ENCODE measurements at regions not wholly inside any gene's neighbourhood (a gene's known extent, or its start where the extent isn't known, plus 50 kb on each side); places are given as distances from the start of the nearest gene placed in this dataset.
A peak's percentile ranks its signal among the peaks of the same experiment; 100 is the strongest.
"Not testable (repeated sequence)": the region's sequence is repeated elsewhere in the genome, so short reads cannot be mapped to it uniquely, and the experiment has no call there.

- not testable (repeated sequence) for DNase-seq (ENCODE audit: low read depth)
These were observed 228.9 kb downstream of the RPIA start for GRCh38 chr2:88920399-88920798.

GRCh38 chr2:88924533-88924932 lies 233.1 kb downstream of the RPIA start:
- DNase-seq (ENCODE audit: low read depth) = no peak

GRCh38 chr2:88925770-88926462 lies 234.4 kb downstream of the RPIA start:
- DNase-seq (ENCODE audit: low read depth) = no peak

- no peak for DNase-seq (ENCODE audit: low read depth)
These were observed 235.7 kb downstream of the RPIA start for GRCh38 chr2:88927128-88927527.

GRCh38 chr2:88930659-88931058 lies 239.2 kb downstream of the RPIA start:
- no peak for DNase-seq (ENCODE audit: low read depth)

GRCh38 chr2:88932686-88933085 lies 241.2 kb downstream of the RPIA start:
- no peak for DNase-seq (ENCODE audit: low read depth)

GRCh38 chr2:88933091-88933490 lies 241.6 kb downstream of the RPIA start:
- no peak for DNase-seq (ENCODE audit: low read depth)

GRCh38 chr2:88933980-88934379 lies 242.5 kb downstream of the RPIA start:
- peak; percentile 23 for DNase-seq (ENCODE audit: low read depth)

GRCh38 chr2:88941178-88941577 lies 249.7 kb downstream of the RPIA start:
- DNase-seq (ENCODE audit: low read depth) = not testable (repeated sequence)

- no peak for DNase-seq (ENCODE audit: low read depth)
These were observed 251.3 kb downstream of the RPIA start for GRCh38 chr2:88942798-88943197.

GRCh38 chr2:88949336-88949735 lies 257.9 kb downstream of the RPIA start:
- DNase-seq (ENCODE audit: low read depth) = no peak

- DNase-seq (ENCODE audit: low read depth) = peak; percentile 2
These were observed 258.5 kb downstream of the RPIA start for GRCh38 chr2:88950010-88950409.

GRCh38 chr2:88955607-88956006 lies 264.1 kb downstream of the RPIA start:
- DNase-seq (ENCODE audit: low read depth) = no peak

- DNase-seq (ENCODE audit: low read depth) = no peak
These were observed 268.2 kb downstream of the RPIA start for GRCh38 chr2:88959480-88960204.

- not testable (repeated sequence) for DNase-seq (ENCODE audit: low read depth)
These were observed 269.9 kb downstream of the RPIA start for GRCh38 chr2:88961323-88961722.

- peak; percentile 9 for DNase-seq (ENCODE audit: low read depth)
These were observed 276.4 kb downstream of the RPIA start for GRCh38 chr2:88967844-88968243.

- DNase-seq (ENCODE audit: low read depth) = not testable (repeated sequence)
These were observed 286.5 kb downstream of the RPIA start for GRCh38 chr2:88978011-88978410.

- not testable (repeated sequence) for DNase-seq (ENCODE audit: low read depth)
These were observed 287.0 kb downstream of the RPIA start for GRCh38 chr2:88978446-88978845.

GRCh38 chr2:88984079-88984478 lies 292.6 kb downstream of the RPIA start:
- DNase-seq (ENCODE audit: low read depth) = not testable (repeated sequence)

- DNase-seq (ENCODE audit: low read depth) = not testable (repeated sequence)
These were observed 295.4 kb downstream of the RPIA start for GRCh38 chr2:88986721-88987330.

- not testable (repeated sequence) for DNase-seq (ENCODE audit: low read depth)
These were observed 297.1 kb downstream of the RPIA start for GRCh38 chr2:88988617-88989016.

- not testable (repeated sequence) for DNase-seq (ENCODE audit: low read depth)
These were observed 301.3 kb downstream of the RPIA start for GRCh38 chr2:88992819-88993218.

- not testable (repeated sequence) for DNase-seq (ENCODE audit: low read depth)
These were observed 303.4 kb downstream of the RPIA start for GRCh38 chr2:88994856-88995255.

Data from M059J (cell line).